OCI-LY1 (cell line): ENCODE measurements at regions not wholly inside any gene's neighbourhood (a gene's known extent, or its start where the extent isn't known, plus 50 kb on each side); places are given as distances from the start of the nearest gene placed in this dataset.

Experiments
- H2AFZ ChIP-seq: fragments of 200-600 bp; sonication (generic), shearing (Covaris generic); 2 replicates; pipeline ENCODE4 v1.6.0; 2014; ENCODE audit warnings: antibody characterized with exemption, mild to moderate bottlenecking, low read length
- H3F3A ChIP-seq: fragments of 200-600 bp; sonication (generic), shearing (Covaris generic); 2 replicates; pipeline ENCODE4 v1.6.0; 2014; ENCODE audit warnings: mild to moderate bottlenecking, antibody characterized with exemption, low read length, moderate library complexity; ENCODE audit not compliant: insufficient read depth
- H3K27ac ChIP-seq: fragments of 200-600 bp; sonication (generic); 2 replicates; pipeline ENCODE4 v1.5.1; 2014; ENCODE audit warnings: low read length, mixed run types, mild to moderate bottlenecking, low read depth; ENCODE audit not compliant: poor library complexity, severe bottlenecking
- H3K27me3 ChIP-seq: fragments of 200-600 bp; sonication (generic); 2 replicates; pipeline ENCODE4 v1.6.0; 2014; ENCODE audit warnings: antibody characterized with exemption, mild to moderate bottlenecking, low read length, moderate library complexity; ENCODE audit not compliant: insufficient read depth
- H3K36me3 ChIP-seq: fragments of 200-600 bp; sonication (generic); 2 replicates; pipeline ENCODE4 v1.6.1; 2014; ENCODE audit warnings: mild to moderate bottlenecking, antibody characterized with exemption, low read length, moderate library complexity, mixed read lengths; ENCODE audit not compliant: insufficient read depth
- H3K4me1 ChIP-seq: fragments of 200-600 bp; sonication (generic); 2 replicates; pipeline ENCODE4 v1.5.1; 2014; ENCODE audit warnings: mild to moderate bottlenecking, low read length, moderate library complexity; ENCODE audit not compliant: insufficient read depth, severe bottlenecking
- H3K4me2 ChIP-seq: fragments of 200-600 bp; sonication (generic), shearing (Covaris generic); 2 replicates; pipeline ENCODE4 v1.6.1; 2014; ENCODE audit warnings: low read length
- H3K4me3 ChIP-seq: fragments of 200-600 bp; sonication (generic); 2 replicates; pipeline ENCODE4 v1.5.1; 2014; ENCODE audit warnings: low read length, low read depth, mild to moderate bottlenecking, mixed read lengths; ENCODE audit not compliant: poor library complexity, severe bottlenecking
- H3K79me2 ChIP-seq: fragments of 200-600 bp; shearing (Covaris generic); 2 replicates; pipeline ENCODE4 v1.6.1; 2016; ENCODE audit warnings: mixed run types, low read length, mixed read lengths; ENCODE audit not compliant: insufficient read depth
- H3K9ac ChIP-seq: fragments of 200-600 bp; sonication (generic), shearing (Covaris generic); 2 replicates; pipeline ENCODE4 v1.6.1; 2014; ENCODE audit warnings: mild to moderate bottlenecking, low read length, mixed read lengths
- H3K9me2 ChIP-seq: fragments of 200-600 bp; sonication (generic), shearing (Covaris generic); 2 replicates; pipeline ENCODE4 v1.6.1; 2014; ENCODE audit warnings: low read depth, mild to moderate bottlenecking, low read length, mixed read lengths
- H3K9me3 ChIP-seq: fragments of 200-600 bp; shearing (Covaris generic); 2 replicates; pipeline ENCODE4 v1.6.1; 2014; ENCODE audit warnings: low read length, mixed read lengths
- H4K20me1 ChIP-seq: fragments of 200-600 bp; sonication (generic), shearing (Covaris generic); 2 replicates; pipeline ENCODE4 v1.6.0; 2016; ENCODE audit warnings: mild to moderate bottlenecking, low read length; ENCODE audit not compliant: insufficient read depth
- CTCF ChIP-seq: fragments of 200-600 bp; sonication (generic), shearing (Covaris generic); IDR thresholded peaks from 2 replicates; pipeline ENCODE4 v1.5.1; 2017; ENCODE audit warnings: mild to moderate bottlenecking, antibody characterized with exemption, low read length, moderate library complexity, mixed read lengths
- EZH2 ChIP-seq: fragments of 200-600 bp; sonication (generic), shearing (Covaris generic); IDR thresholded peaks from 2 replicates; pipeline ENCODE4 v1.8.0; 2017; ENCODE audit warnings: borderline replicate concordance, mixed run types, mild to moderate bottlenecking, antibody characterized with exemption, low read length, moderate library complexity, mixed read lengths

- Histone ChIP-seq H3K27ac (no peak overlapping the region), H2AFZ (no peak overlapping the region)
Observed at GRCh38 chr15:70528270-70528706, 235.1 kb downstream of the UACA start.

GRCh38 chr15:70526974-70527325 lies 236.4 kb downstream of the UACA start:
- Histone ChIP-seq H3K79me2 (no peaks in the 10 kb centered on the region), H3F3A (no peaks in the 10 kb centered on the region), H3K4me3 (no peak overlapping the region), H3K9me3 (no peaks in the 10 kb centered on the region), H3K27me3 (no peaks in the 10 kb centered on the region), H3K4me1 (peaks cover 23% of the 10 kb centered on the region), H3K27ac (no peak overlapping the region), H3K36me3 (no peaks in the 10 kb centered on the region), H3K9me2 (no peaks in the 10 kb centered on the region), H2AFZ (no peak overlapping the region), H3K4me2 (no peak overlapping the region), H3K9ac (no peak overlapping the region), H4K20me1 (no peaks in the 10 kb centered on the region)
- TF ChIP-seq CTCF, result no peak
- no peak for TF ChIP-seq EZH2

More at GRCh38 chr15:70528270-70528706, 235.1 kb downstream of the UACA start:
- H3F3A ChIP-seq, result no peaks in the 10 kb centered on the region
- no peaks in the 10 kb centered on the region for H3K27me3 ChIP-seq
- no peaks in the 10 kb centered on the region for H3K9me3 ChIP-seq
- H4K20me1 ChIP-seq, result no peaks in the 10 kb centered on the region
- peaks cover 23% of the 10 kb centered on the region for H3K4me1 ChIP-seq
- no peaks in the 10 kb centered on the region for H3K79me2 ChIP-seq
- H3K4me3 ChIP-seq, result peak overlapping the region; percentile 8
- no peaks in the 10 kb centered on the region for H3K36me3 ChIP-seq
- H3K4me2 ChIP-seq, result peak overlapping the region; percentile 52
- H3K9me2 ChIP-seq, result no peaks in the 10 kb centered on the region
- no peak overlapping the region for H3K9ac ChIP-seq
- TF ChIP-seq CTCF, result no peak
- TF ChIP-seq EZH2, result no peak

- no peak overlapping the region for H3K9ac ChIP-seq
- TF ChIP-seq CTCF, result no peak
- no peak for TF ChIP-seq EZH2
- no peak overlapping the region for H2AFZ ChIP-seq
- no peaks in the 10 kb centered on the region for H3K27me3 ChIP-seq
- no peaks in the 10 kb centered on the region for H3K79me2 ChIP-seq
- no peaks in the 10 kb centered on the region for H3K9me2 ChIP-seq
- H4K20me1 ChIP-seq, result no peaks in the 10 kb centered on the region
- H3K36me3 ChIP-seq, result no peaks in the 10 kb centered on the region
- no peaks in the 10 kb centered on the region for H3F3A ChIP-seq
- no peaks in the 10 kb centered on the region for H3K9me3 ChIP-seq
- no peak overlapping the region for H3K27ac ChIP-seq
- no peak overlapping the region for H3K4me2 ChIP-seq
- peaks cover 23% of the 10 kb centered on the region for H3K4me1 ChIP-seq
- no peak overlapping the region for H3K4me3 ChIP-seq
Observed at GRCh38 chr15:70526221-70526973, 237.0 kb downstream of the UACA start.
